HG02678 (cell line): ENCODE measurements at regions not wholly inside any gene's neighbourhood (a gene's known extent, or its start where the extent isn't known, plus 50 kb on each side); places are given as distances from the start of the nearest gene placed in this dataset.

Source experiments
- ATAC-seq: cut with Tn5 transposase; IDR thresholded peaks from one replicate; pipeline ENCODE4 v1.9.1; 2021; ENCODE audit warnings: mild to moderate bottlenecking, moderate library complexity; ENCODE audit not compliant: unreplicated experiment

GRCh38 chr2:133716166-133716565 lies 147.9 kb upstream of the NCKAP5 start:
- no peak for ATAC-seq

- no peak for ATAC-seq
These were observed 149.2 kb upstream of the NCKAP5 start for GRCh38 chr2:133717497-133717896.

GRCh38 chr2:133718688-133719201 lies 150.5 kb upstream of the NCKAP5 start:
- ATAC-seq, result no peak

GRCh38 chr2:133720429-133720828 lies 152.2 kb upstream of the NCKAP5 start:
- ATAC-seq, result no peak

DNA sequence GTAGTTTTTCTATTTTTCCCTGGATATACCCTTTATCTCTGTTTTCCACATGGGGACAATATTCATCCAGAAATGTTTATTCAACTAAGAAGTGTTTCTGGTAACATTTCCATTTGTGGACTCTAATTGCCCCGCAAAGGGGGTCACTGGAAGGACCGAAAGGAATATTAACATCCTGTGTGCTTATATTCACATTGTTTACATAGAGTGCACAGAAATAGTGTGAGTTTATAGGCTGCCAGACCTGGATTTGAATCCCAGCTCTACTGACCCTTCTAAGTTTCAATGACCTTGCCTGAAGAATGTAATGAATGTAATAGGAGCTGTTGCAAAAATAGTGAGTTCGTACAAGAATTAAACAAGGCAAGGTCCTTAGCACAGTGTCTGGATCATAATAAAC lies 152.9 kb upstream of the NCKAP5 start:
- ATAC-seq, result no peak

- no peak for ATAC-seq
These were observed 154.9 kb upstream of the NCKAP5 start for GRCh38 chr2:133723133-133723532.

GRCh38 chr2:133726973-133727372 lies 158.7 kb upstream of the NCKAP5 start:
- no peak for ATAC-seq

GRCh38 chr2:133732059-133732458 lies 163.8 kb upstream of the NCKAP5 start:
- ATAC-seq, result no peak

DNA sequence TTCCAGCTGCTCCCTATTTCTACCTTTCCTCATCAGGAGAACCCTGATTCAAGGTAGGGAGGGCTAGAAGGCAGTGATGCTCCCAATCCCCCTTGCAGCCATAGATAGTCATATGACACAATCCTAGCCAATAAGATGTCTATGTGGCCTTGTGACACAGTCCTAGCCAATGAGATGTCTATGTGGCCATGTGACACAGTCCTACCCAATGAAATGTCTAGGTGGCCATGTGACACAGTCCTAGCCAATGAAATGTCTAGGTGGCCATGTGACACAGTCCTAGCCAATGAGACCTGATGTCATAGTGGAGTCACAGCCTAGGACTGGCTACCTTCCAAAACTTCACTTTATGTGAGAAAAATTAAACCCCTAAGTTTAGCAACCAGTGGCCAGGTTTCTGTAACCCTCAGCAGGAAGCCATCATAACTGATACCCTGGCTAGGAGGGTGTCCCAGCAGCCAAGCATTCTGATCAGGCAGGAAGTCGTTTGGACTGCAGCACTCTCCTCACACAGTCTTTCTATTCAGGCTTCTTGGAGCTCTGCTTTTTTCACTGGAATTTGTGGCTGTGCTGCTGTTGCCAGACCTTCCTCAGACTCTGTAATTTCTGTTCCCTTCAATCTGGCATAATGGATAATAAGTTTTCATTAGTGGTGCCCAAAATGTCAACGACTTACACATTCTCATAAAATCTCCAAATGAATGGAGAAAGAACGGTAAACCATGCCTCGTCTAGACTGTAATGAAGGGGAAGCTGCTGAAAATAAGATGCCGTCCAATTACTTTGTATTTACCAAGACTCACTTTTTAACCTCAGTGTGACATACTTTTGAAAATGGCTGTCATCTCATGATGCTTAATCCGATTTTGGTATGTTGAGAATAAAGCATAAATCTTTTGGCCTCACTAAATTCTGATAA lies 165.0 kb upstream of the NCKAP5 start:
- ATAC-seq, result no peak

DNA sequence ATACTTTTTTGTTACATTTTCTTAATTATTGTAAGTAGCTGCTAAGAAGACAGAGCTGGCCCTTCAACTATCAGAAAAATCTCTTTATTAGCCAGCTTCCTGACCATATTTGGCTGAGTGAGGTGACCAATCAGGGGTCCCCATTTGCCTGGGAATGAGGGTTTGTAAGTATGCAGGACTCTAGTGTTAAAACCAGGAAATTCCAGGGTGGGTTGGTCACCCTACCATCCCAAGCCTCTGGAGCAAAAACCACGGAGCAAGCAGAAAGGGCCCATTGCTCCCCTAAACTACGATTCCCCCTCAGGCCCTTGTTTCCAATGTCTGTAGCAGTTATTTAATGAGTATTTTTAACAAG lies 165.6 kb upstream of the NCKAP5 start:
- ATAC-seq, result no peak

GRCh38 chr2:133734716-133735495 lies 166.6 kb upstream of the NCKAP5 start:
- no peak for ATAC-seq

DNA sequence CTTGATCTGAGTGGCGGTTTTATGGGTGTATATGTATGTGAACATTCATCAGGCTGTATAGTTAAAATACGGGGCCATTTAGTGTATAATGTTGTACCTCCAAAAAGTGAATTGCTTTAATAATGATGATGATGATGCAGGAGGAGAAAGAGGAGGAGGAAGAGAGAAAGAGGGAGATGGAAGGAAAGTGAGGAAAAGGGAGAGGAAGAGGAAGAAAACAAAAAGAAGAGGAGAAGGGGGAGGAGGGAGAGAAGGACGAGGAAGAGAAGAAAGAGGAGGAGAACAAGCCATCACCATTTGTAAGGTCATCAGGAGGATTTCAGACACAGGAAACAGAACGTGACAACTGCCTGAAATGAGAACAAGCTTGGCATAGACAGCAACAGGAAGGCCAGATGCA lies 168.4 kb upstream of the NCKAP5 start:
- no peak for ATAC-seq

- no peak for ATAC-seq
These were observed 169.2 kb upstream of the NCKAP5 start for GRCh38 chr2:133737242-133737993.

DNA sequence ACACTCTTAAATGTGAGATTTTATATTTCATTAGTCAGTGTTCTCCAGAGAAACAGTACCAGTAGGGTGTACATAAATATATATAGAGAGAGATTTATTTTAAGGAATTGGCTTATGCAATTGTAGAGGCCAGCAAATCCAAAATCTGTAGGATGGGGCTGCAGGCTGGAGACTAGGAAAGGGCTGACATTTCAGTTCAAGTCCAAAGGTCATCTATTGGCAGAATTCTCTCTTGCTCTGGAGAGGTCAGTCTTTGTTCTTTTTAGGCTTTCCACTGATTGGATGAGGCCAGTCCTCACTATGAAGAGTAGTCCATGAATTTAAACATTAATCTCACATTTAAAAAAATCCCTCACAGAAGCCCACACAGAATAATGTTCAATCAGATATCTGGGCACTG lies 170.8 kb upstream of the NCKAP5 start:
- no peak for ATAC-seq

- ATAC-seq, result no peak
These were observed 172.2 kb upstream of the NCKAP5 start for GRCh38 chr2:133740500-133740899.

DNA sequence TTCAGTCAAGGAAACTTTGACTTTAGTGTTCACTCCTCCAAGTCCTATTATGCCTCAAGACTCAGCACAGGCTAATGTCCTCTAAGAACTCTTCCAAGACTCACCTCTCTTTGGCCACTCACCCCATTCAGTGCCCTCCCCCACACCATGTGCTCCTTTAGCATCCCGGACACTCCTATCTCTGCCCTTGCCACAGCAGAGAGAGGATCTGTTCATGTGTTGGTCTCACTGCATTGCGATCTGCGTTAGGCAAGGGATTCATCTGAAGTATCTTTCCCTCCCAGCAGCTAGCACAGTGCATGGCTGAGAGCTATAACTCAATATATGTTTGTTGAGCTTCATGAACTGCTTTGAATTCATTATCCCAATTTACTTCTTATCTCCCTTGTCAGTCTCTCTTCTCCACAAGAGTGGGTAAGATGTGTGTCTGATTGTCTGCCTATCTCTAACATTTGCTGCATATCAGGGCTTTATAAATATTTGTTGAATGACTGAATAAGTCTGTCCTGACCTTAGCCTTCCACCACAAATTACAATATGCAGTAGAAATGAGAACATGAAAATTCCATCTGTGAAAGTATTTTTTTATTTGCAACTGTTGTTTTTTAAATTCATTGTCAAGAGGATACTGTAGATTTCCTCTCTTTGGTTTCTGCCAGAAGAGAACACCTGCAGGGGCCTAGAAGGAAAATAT lies 179.9 kb upstream of the NCKAP5 start:
- ATAC-seq, result no peak

- no peak for ATAC-seq
These were observed 185.4 kb upstream of the NCKAP5 start for GRCh38 chr2:133753665-133754064.

GRCh38 chr2:133755480-133756300 lies 187.4 kb upstream of the NCKAP5 start:
- no peak for ATAC-seq

DNA sequence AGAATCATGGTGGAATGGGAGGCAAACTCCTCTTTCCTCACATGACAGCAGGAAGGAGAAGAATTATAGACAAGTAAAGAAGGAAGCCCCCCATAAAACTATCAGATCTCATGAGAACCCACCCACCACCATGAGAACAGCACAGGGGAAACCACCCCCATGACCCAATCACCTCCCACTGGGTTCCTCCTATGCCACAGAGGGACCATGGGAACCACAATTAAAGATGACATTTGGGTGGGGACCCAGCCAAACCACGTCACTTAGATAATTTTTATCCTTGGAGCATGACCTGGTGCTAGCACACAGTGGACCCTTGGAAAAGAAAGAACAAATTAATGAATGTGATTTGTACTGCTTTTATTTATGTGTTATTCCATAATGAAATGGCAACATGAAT lies 188.6 kb upstream of the NCKAP5 start:
- ATAC-seq, result no peak

DNA sequence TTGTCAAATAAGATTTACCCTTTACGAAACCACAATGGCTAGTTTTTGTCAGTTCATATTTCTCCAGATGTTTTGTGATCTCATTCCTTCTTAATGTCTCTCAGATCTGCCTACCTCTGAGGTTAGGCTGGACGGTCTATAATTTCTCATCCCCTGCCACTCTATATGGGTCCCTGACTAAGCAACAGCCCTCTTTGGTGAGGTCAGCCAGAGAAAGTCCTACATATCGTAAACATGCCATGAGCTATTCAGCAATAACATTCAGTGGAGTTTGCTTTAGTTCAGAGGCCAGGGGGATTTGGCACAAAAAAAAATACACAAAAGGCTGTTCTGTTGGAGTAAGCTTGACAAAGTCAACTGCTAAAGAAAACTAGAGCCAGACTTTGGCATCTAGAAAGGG lies 192.1 kb upstream of the NCKAP5 start:
- no peak for ATAC-seq
